Psoas muscle (tissue), 7 donors: ENCODE measurements at regions not wholly inside any gene's neighbourhood (a gene's known extent, or its start where the extent isn't known, plus 50 kb on each side); places are given as distances from the start of the nearest gene placed in this dataset.

Experiments used
- ATAC-seq, 4 donors: fragments of 200-7000 bp; cut with Tn5 transposase; one replicate each; pipeline ENCODE4 v1.9.1; 2020; ENCODE audit warnings: moderate library complexity in 3 of 4, mild to moderate bottlenecking in 2 of 4
- DNase-seq, 2 donors: peaks; one replicate each; pipeline ENCODE4 v3.0.0-alpha.2; 2020
- H3K27ac ChIP-seq: fragments of 200-600 bp; one replicate; pipeline ENCODE4 v1.8.0; 2022
- H3K27me3 ChIP-seq, 3 donors: fragments of 200-600 bp in 1 of 3; one replicate each; pipeline versions ENCODE4 v1.6.1 to v1.8.0; 2013 to 2022; ENCODE audit warnings: low read length in 2 of 3, mild to moderate bottlenecking in 2 of 3, moderate library complexity in 1 of 3; ENCODE audit not compliant: insufficient read depth in 3 of 3
- H3K36me3 ChIP-seq, 2 donors: fragments of 200-600 bp in 1 of 2; one replicate each; pipeline versions ENCODE4 v1.6.1 to v1.8.0; 2013 to 2022; ENCODE audit warnings: low read depth in 1 of 2, mild to moderate bottlenecking in 1 of 2, moderate library complexity in 1 of 2; ENCODE audit not compliant: insufficient read depth in 1 of 2
- H3K4me1 ChIP-seq: fragments of 200-600 bp; one replicate; pipeline ENCODE4 v1.8.0; 2022
- H3K4me3 ChIP-seq: fragments of 200-600 bp; one replicate; pipeline ENCODE4 v1.8.0; 2022; ENCODE audit warnings: mild to moderate bottlenecking
- H3K9me3 ChIP-seq: fragments of 200-600 bp; one replicate; pipeline ENCODE4 v1.8.0; 2022
- CTCF ChIP-seq: fragments of 200-600 bp; IDR thresholded peaks from one replicate; pipeline ENCODE4 v1.8.0; 2022; ENCODE audit warnings: antibody characterized with exemption
- WGBS, 3 donors: extraction: QIAGEN DNeasy Blood & Tissue Kit; methylation state at CpG; one replicate each; pipeline versions ENCODE4 v1.1.6 to v1.1.7; 2013; 5-methylcytosine and 5-hydroxymethylcytosine counted together
- intact Hi-C, 2 donors: fragments of 100-400 bp; cut with DNase I; formaldehyde crosslinking; loops; one replicate each; pipeline versions ENCODE4 v1.11.0 to v1.14.2; 2022
- donor health status: healthy with polysubstance abuse.
- donor health status: DM: no; HTN: no; CAD: no; lungs with moderate emphysema.
- donor health status: Bipolar disorder and iron deficiency.
- donor health status: healthy.
- donor health status: DM: yes; HTN: yes; CAD: no.
- donor health status: DM: no; HTN: no; CAD: no.
- donor health status: DM: yes; HTN: yes; CAD: no.

DNA sequence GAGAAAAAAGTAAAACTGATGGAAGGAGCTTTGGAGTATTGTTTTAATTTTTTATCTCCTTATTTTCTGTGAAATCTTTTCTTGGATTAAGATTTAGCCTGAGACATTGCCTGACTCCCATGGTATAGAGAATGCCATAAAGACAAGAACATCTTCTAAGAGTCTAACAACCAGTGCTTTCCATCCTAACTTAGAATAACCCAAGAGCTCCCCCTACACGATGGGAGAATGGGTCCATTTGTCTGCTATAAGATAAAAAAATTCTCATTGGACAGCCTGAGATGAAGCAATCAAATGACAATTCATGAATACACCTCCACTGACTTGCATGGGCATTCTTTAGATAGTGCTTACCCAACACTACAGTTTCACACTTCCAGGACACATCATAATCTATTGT is 478.1 kb downstream of the TTLL7 start:
- Histone ChIP-seq H3K4me1 (no peaks in the 10 kb centered on the region), H3K27ac (no peak overlapping the region), H3K4me3 (no peak overlapping the region), H3K27me3 (no peaks in the 10 kb centered on the region), H3K9me3 (no peaks in the 10 kb centered on the region), H3K36me3 (no peaks in the 10 kb centered on the region)
- no peak for TF ChIP-seq CTCF
- ATAC-seq: no peak
- intact Hi-C loops: no loop called here
- no peak for DNase-seq
- 39 to 63% (median 57%) methylated on average over 1 of the region's 1 CpG for WGBS, 3 donors

- intact Hi-C loops: no loop called here
- ATAC-seq (no peak), DNase-seq (no peak)
- H3K27me3 ChIP-seq: no peaks in the 10 kb centered on the region
- no peak overlapping the region for H3K4me3 ChIP-seq
- no peaks in the 10 kb centered on the region for H3K9me3 ChIP-seq
- H3K36me3 ChIP-seq: no peaks in the 10 kb centered on the region
- TF ChIP-seq CTCF: no peak
- 84 to 91% (median 90%) methylated on average over 2 of the region's 2 CpGs for WGBS, 3 donors
- H3K27ac ChIP-seq: no peak overlapping the region
- H3K4me1 ChIP-seq: no peaks in the 10 kb centered on the region
Measured at GRCh38 chr1:83516369-83516768, 482.6 kb downstream of the TTLL7 start.

DNA sequence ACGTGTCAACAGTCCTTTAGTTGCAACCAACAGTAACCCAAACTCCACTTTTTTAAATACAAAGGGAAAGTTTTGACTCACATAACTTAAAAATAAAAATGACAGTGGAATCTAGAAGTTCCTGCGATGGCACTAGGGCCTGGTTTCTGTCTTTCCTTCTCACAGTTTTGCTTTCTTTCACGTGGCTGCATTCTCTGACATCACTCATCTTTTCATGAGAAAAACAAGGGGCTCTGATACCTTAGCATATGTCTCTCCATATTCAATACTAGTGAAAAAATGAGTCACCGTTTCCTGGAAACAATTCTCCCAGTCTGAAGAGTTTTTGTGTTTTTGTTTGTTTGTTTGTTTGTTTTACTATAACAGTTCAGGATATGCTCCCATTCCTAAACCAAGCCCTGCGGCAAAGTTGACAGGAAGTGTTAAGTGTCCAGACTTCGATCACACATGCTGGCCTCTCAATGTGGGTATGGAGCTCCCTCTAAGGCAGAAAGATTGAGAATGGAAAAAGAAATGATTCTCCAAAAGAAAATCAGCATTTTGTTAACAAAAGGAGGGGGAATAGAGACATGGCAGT is 483.3 kb downstream of the TTLL7 start:
- no peak overlapping the region for H3K4me3 ChIP-seq
- no peak for ATAC-seq
- WGBS, 3 donors: 82 to 85% (median 83%) methylated on average over 6 of the region's 6 CpGs

GRCh38 chr1:83512373-83513193 is 486.3 kb downstream of the TTLL7 start:
- TF ChIP-seq CTCF: no peak
- WGBS, 3 donors: 67 to 74% (median 68%) methylated on average over 2 of the region's 2 CpGs
- no peak for ATAC-seq
- Histone ChIP-seq H3K27ac (no peak overlapping the region), H3K4me1 (no peaks in the 10 kb centered on the region), H3K36me3 (no peaks in the 10 kb centered on the region), H3K9me3 (no peaks in the 10 kb centered on the region), H3K27me3 (no peaks in the 10 kb centered on the region), H3K4me3 (no peak overlapping the region)
- DNase-seq: no peak
- intact Hi-C loops: no loop called here

More for the DNA sequence above, 483.3 kb downstream of the TTLL7 start:
- intact Hi-C loops: no loop called here
- H3K36me3 ChIP-seq: no peaks in the 10 kb centered on the region
- no peaks in the 10 kb centered on the region for H3K4me1 ChIP-seq
- H3K9me3 ChIP-seq: no peaks in the 10 kb centered on the region
- no peaks in the 10 kb centered on the region for H3K27me3 ChIP-seq
- TF ChIP-seq CTCF: no peak
- no peak overlapping the region for H3K27ac ChIP-seq
- no peak for DNase-seq
